SK-N-MC (cell line): ENCODE measurements at regions not wholly inside any gene's neighbourhood (a gene's known extent, or its start where the extent isn't known, plus 50 kb on each side); places are given as distances from the start of the nearest gene placed in this dataset.

ENCODE experiments used
- DNase-seq: peaks from one replicate; pipeline ENCODE4 v3.0.0-alpha.2; 2011; ENCODE audit warnings: low read depth, low spot score
- H3K27ac ChIP-seq: fragments of 200-600 bp; sonication (generic); 2 replicates; pipeline ENCODE4 v1.5.1; 2016; ENCODE audit warnings: mixed run types
- H3K36me3 ChIP-seq: fragments of 200-600 bp; sonication (generic); 2 replicates; pipeline ENCODE4 v1.6.1; 2017; ENCODE audit warnings: antibody characterized with exemption, low read length, mixed read lengths; ENCODE audit not compliant: insufficient read depth
- H3K4me3 ChIP-seq: fragments of 200-600 bp; sonication (generic); 2 replicates; pipeline ENCODE4 v1.5.1; 2016
- H3K9ac ChIP-seq: fragments of 200-600 bp; sonication (generic); 2 replicates; pipeline ENCODE4 v1.8.0; 2017; ENCODE audit warnings: mixed run types, mixed read lengths; ENCODE audit not compliant: insufficient read length
- H3K9me3 ChIP-seq: fragments of 200-600 bp; sonication (generic); 2 replicates; pipeline ENCODE4 v1.6.1; 2017; ENCODE audit warnings: low read depth, mild to moderate bottlenecking, antibody characterized with exemption, low read length, moderate library complexity, mixed read lengths
- EZH2 ChIP-seq: fragments of 200-600 bp; sonication (generic); IDR thresholded peaks from one replicate; pipeline ENCODE4 v1.6.1; 2017; ENCODE audit warnings: antibody characterized with exemption
- FOXP2 ChIP-seq: optimal IDR thresholded peaks from 2 replicates; pipeline ENCODE3; 2011; ENCODE audit warnings: mild to moderate bottlenecking, moderate library complexity; ENCODE audit not compliant: insufficient read depth; ENCODE audit errors: extremely low read length, control extremely low read depth
- POLR2AphosphoS5 ChIP-seq: IDR thresholded peaks from 2 replicates; pipeline ENCODE4 v1.6.1; 2012; ENCODE audit warnings: mild to moderate bottlenecking, low read depth, low read length, borderline replicate concordance

DNA sequence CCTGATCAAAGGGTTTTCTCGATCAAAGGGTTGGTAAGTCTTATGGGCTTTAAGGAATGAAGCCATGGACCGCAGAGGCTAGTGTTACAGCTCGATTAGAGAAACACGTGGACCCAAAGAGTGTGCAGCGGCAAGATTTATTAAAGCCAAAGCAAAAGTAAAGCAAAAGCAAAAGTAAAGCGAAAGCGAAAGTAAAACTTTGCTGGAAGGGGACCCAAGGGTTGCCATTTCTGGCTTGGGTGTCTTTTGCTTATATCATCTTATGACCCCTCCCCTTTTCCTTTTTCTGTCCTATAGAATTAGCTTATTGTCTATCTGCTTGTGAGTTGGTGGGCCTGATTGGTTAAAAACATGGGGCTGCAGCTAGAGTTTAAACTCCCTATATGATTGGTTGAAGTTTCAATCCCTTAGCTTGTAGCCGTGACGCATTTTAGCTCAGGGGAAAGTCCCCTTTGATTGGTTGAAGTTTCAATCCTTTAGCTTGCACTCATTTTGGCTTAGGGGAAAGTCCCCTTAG is 957.0 kb downstream of the AMY1C start:
- H3K9me3 ChIP-seq = no peaks in the 10 kb centered on the region
- no peak overlapping the region for H3K27ac ChIP-seq
- no peak for DNase-seq
- no peak for TF ChIP-seq FOXP2
- TF ChIP-seq POLR2AphosphoS5 = no peak
- no peak for TF ChIP-seq EZH2
- H3K4me3 ChIP-seq = no peak overlapping the region
- no peak overlapping the region for H3K9ac ChIP-seq
- no peaks in the 10 kb centered on the region for H3K36me3 ChIP-seq

DNA sequence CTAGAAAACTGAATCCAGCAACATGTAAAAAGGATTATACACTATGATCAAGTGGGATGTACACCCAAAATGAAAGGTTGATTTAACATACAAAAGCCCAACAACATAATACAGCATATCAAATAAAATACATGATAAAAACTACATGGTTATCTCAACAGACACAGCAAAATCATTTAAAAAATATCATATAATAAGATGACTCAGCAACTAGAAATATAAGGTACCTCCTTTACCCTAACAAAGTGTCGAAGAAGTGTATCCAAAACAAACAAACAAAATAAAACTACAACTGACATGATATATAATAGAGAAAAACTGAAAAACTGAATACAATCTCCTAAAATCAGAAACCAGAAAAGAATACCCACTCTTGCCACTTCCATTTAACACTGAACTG is 969.1 kb downstream of the AMY1C start:
- Histone ChIP-seq H3K27ac (no peak overlapping the region), H3K36me3 (no peaks in the 10 kb centered on the region), H3K9ac (no peak overlapping the region), H3K4me3 (no peak overlapping the region), H3K9me3 (no peaks in the 10 kb centered on the region)
- no peak for DNase-seq
- TF ChIP-seq EZH2 (no peak), POLR2AphosphoS5 (no peak), FOXP2 (no peak)

DNA sequence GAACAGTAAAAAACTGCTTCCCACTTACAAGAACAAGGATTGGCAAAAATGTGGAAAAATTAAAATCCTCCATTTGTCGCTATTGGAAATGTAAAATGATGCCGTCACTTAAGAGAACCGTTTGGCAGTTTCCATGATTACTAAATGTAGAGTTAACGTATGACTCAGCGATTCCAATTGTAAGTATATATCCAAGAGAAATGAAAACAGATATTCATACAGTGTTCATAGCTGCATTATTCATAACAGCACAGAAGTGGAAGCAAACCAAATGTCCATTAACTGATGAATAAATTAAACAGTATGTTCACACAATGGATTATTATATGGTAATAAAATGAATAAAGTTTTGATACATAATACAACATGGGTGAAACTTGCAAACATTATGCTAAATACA is 971.0 kb downstream of the AMY1C start:
- no peak for TF ChIP-seq POLR2AphosphoS5
- no peak for TF ChIP-seq FOXP2
- no peak for TF ChIP-seq EZH2
- no peak overlapping the region for H3K4me3 ChIP-seq
- DNase-seq = no peak
- no peak overlapping the region for H3K9ac ChIP-seq
- no peaks in the 10 kb centered on the region for H3K36me3 ChIP-seq
- peak overlapping the region; percentile 55; the same call in 1 of the 2 replicates for H3K27ac ChIP-seq
- no peaks in the 10 kb centered on the region for H3K9me3 ChIP-seq

DNA sequence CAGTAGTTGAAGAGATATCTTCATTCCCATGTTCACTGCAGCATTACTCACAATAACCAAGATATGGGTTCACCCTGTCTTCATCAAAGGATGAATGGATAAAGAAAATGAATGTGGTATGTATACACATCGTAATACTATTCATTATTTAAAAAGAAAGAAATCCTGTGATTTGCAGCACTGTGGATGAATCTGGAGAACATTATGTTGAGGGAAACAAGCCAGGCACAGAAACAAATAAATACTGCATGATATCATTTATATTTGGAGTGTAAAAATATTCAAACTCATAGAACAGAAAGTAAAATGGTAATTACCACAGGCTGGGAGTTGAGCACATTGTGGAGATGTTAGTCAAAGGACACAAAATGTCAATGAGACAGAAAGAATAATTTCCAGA is 977.2 kb downstream of the AMY1C start:
- no peaks in the 10 kb centered on the region for H3K36me3 ChIP-seq
- DNase-seq = no peak
- H3K9ac ChIP-seq = no peak overlapping the region
- H3K9me3 ChIP-seq = no peaks in the 10 kb centered on the region
- no peak for TF ChIP-seq POLR2AphosphoS5
- no peak for TF ChIP-seq FOXP2
- TF ChIP-seq EZH2 = no peak
- H3K4me3 ChIP-seq = no peak overlapping the region
- H3K27ac ChIP-seq = no peak overlapping the region

DNA sequence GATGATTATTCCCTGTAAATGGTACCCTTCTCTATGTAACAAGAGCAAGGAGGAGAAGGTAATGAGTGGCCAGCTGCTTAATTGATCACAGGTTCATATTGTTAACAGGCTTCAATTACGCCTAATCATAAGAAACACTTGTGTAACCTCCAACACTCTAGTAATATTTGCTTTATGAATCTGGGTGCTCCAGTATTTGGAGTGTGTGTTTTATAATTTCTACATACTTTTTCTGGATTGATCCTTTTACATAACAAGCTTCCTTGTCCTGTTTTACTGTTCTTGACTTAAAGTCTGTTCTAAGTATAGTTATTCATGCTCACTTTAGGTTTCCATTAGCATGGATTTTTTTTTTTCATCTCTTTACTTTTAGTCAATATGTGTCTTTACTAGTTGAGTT is 984.2 kb downstream of the AMY1C start:
- Histone ChIP-seq H3K4me3 (no peak overlapping the region), H3K27ac (no peak overlapping the region), H3K36me3 (no peaks in the 10 kb centered on the region), H3K9me3 (no peaks in the 10 kb centered on the region), H3K9ac (no peak overlapping the region)
- no peak for DNase-seq
- TF ChIP-seq EZH2 (no peak), POLR2AphosphoS5 (no peak), FOXP2 (no peak)

DNA sequence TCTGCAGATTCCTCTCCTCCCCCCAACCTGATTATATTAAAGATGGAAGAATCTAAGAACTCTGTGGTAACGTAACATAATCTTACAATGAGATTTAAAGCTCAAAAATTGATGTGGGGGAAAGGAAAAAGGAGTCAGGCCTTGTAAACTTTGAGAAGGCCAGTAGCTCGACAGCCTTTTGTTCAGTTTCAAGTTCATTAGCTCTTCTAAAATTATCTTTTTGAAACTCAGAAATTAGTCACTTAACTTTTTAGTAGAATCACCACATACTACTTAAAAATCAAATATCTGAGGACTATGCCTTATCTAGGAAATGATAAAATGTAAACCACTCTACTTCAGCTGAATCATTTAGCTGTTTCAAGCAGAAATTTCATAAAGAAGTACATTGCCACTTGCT is 996.2 kb downstream of the AMY1C start:
- H3K36me3 ChIP-seq = no peaks in the 10 kb centered on the region
- no peaks in the 10 kb centered on the region for H3K9me3 ChIP-seq
- no peak overlapping the region for H3K27ac ChIP-seq
- H3K9ac ChIP-seq = no peak overlapping the region
- no peak for DNase-seq
- TF ChIP-seq EZH2 = no peak
- TF ChIP-seq POLR2AphosphoS5 = no peak
- no peak for TF ChIP-seq FOXP2
- no peak overlapping the region for H3K4me3 ChIP-seq

DNA sequence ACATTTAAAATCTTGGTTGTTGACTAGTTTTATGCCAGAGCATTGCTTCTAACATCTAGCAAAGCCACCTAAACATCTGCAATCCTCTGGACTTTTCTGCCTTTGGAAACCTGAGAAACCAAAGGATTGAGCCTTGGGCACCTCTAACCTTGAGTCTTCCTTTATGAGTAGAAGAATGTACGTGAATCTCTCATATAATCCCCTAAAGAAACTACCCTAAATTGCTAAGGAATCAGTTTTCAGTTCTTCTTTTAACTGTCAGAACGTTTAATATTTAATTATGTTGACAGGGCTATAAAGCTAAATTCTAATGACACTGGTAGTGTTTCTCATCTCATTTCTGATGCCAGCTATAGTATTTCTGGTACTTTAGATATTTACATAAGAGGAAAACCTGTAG is 997.3 kb downstream of the AMY1C start:
- Histone ChIP-seq H3K9ac (no peak overlapping the region), H3K36me3 (no peaks in the 10 kb centered on the region), H3K9me3 (no peaks in the 10 kb centered on the region), H3K27ac (no peak overlapping the region), H3K4me3 (no peak overlapping the region)
- TF ChIP-seq EZH2 (no peak), POLR2AphosphoS5 (no peak), FOXP2 (no peak)
- no peak for DNase-seq

DNA sequence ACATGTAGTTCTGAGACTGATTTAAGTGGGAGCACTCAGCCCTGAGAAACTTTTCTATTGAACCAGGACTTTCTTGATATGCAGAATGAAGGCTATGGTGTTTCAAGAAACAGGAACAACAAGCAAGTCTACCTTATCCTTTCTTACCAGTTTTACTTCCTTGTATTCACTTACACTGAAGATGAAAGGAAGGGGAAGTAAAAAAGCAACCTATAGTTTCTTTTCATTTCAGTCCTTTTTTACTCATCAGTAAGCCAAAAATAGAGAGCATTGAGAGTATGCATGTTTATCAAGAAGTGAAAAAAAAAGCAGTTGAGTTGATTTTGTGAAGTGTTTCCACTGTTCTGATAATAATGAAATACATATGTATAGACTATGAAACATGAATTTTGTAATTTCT is 1010.3 kb downstream of the AMY1C start:
- no peak for DNase-seq
- TF ChIP-seq POLR2AphosphoS5 (no peak), EZH2 (no peak), FOXP2 (no peak)
- Histone ChIP-seq H3K36me3 (no peaks in the 10 kb centered on the region), H3K27ac (no peak overlapping the region), H3K4me3 (no peak overlapping the region), H3K9ac (no peak overlapping the region), H3K9me3 (no peaks in the 10 kb centered on the region)

DNA sequence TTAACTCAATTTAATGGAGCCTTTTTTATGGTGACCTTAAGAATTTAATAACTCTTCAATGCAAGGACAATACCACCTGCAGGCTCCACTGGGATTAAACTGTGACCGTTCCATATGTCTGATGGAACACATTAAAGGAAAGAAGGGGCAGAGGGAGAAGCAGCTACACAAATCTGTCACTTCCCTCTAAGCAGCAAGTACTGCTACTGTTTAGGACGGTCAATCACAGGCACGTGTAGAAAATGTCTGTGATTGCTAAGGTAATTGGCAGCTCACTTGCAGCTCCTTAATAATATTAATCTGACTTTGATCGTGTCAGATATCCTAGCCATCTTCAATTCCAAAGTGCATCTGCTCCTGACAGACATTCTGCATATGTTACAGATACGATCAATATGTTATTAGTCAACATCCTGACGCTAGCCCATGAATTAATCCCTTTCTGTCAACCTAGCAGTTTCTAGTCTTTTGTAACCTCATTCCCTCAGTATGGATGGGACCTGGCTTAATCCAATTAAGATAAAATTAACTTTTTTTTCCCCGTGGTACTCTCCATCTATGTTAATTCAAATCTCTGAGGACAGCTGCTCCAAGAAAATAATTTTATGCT is 1012.4 kb downstream of the AMY1C start:
- no peak overlapping the region for H3K27ac ChIP-seq

More for the DNA sequence above, 1012.4 kb downstream of the AMY1C start:
- Histone ChIP-seq H3K9me3 (no peaks in the 10 kb centered on the region), H3K36me3 (no peaks in the 10 kb centered on the region), H3K4me3 (no peak overlapping the region), H3K9ac (no peak overlapping the region)
- TF ChIP-seq FOXP2 = no peak
- TF ChIP-seq EZH2 = no peak
- no peak for TF ChIP-seq POLR2AphosphoS5
- DNase-seq = no peak
